ENCODE measurements at regions not wholly inside any gene's neighbourhood (a gene's known extent, or its start where the extent isn't known, plus 50 kb on each side); places are given as distances from the start of the nearest gene placed in this dataset.

DNA sequence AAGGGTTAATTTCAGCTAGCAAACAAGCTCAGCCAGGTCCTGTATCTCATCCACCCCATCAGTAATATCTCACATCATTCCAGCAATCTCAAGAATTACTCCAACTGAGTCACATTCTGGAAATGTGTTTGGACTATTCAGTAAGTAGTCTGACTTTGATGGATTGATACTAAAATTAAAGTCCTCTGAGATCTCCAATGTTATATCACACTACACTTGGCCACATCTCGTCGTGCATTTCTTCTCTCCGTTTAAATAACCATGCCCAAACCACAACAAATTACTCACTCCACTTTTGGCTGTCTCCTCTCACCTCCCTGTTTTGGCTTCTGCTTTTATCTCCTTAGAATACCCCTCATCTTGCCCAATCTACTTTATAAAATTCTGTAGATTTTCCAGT lies 292.2 kb downstream of the PYDC2 start:
- POLR2A ChIA-PET, result no interaction called here
- Histone ChIP-seq H3K4me1 (ENCODE audit: control insufficient read depth, insufficient read depth, low read length) (no peaks in the 10 kb centered on the region), H3K36me3 (ENCODE audit: control insufficient read depth in 2 of 2, insufficient read depth in 1 of 2, low read length in 2 of 2) (no peaks in the 10 kb centered on the region), H3K9me3 (ENCODE audit: control insufficient read depth, insufficient read depth, low read depth, low read length) (no peaks in the 10 kb centered on the region), H3K4me3 (ENCODE audit: low read depth, low read length) (no peak overlapping the region), H3K27ac (ENCODE audit: extremely low read depth, low read depth, low read length) (no peak overlapping the region)
- TF ChIP-seq ZNF341 (tag by site-specific recombination; IDR thresholded peaks at IDR 0.05; ENCODE audit: low read depth) (peak; percentile 41; the same call in 1 of the 2 replicates), ZNF48 (tag by site-specific recombination; IDR thresholded peaks at IDR 0.05) (no peak), ZNF843 (tag by site-specific recombination; IDR thresholded peaks at IDR 0.05) (no peak), ZNF768 (tag by site-specific recombination; IDR thresholded peaks at IDR 0.05) (no peak)
- CTCF ChIA-PET, result no interaction called here

DNA sequence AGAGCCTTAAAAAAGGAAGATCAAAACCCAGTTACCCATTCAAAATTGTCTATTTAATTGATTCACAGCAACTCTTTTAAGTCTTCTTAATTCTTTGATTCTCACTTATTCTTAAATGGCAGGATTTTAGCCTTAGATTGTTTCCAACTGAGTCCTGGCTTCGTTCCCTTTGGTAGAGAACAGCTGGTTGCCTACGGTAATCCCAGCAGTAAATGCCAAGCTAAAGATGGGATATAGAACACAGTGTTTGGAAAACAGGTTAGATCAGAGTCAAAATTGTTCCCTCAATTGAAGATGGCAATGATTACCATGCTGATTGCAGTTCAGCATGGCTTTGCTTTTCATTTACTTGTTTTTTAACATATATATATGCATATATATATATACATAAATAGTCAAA lies 300.9 kb downstream of the PYDC2 start:
- no peaks in the 10 kb centered on the region for H3K36me3 ChIP-seq (ENCODE audit: control insufficient read depth in 2 of 2, insufficient read depth in 1 of 2, low read length in 2 of 2)
- ChIA-PET POLR2A (no interaction called here), CTCF (no interaction called here)
- no peaks in the 10 kb centered on the region for H3K9me3 ChIP-seq (ENCODE audit: control insufficient read depth, insufficient read depth, low read depth, low read length)
- no peak for TF ChIP-seq ZNF654 (tag by site-specific recombination; IDR thresholded peaks at IDR 0.05; ENCODE audit: low read depth)
- TF ChIP-seq ZNF701 (tag by site-specific recombination; IDR thresholded peaks at IDR 0.05), result no peak
- H3K4me3 ChIP-seq (ENCODE audit: low read depth, low read length), result no peak overlapping the region
- H3K27ac ChIP-seq (ENCODE audit: extremely low read depth, low read depth, low read length), result no peak overlapping the region
- H3K4me1 ChIP-seq (ENCODE audit: control insufficient read depth, insufficient read depth, low read length), result no peaks in the 10 kb centered on the region

DNA sequence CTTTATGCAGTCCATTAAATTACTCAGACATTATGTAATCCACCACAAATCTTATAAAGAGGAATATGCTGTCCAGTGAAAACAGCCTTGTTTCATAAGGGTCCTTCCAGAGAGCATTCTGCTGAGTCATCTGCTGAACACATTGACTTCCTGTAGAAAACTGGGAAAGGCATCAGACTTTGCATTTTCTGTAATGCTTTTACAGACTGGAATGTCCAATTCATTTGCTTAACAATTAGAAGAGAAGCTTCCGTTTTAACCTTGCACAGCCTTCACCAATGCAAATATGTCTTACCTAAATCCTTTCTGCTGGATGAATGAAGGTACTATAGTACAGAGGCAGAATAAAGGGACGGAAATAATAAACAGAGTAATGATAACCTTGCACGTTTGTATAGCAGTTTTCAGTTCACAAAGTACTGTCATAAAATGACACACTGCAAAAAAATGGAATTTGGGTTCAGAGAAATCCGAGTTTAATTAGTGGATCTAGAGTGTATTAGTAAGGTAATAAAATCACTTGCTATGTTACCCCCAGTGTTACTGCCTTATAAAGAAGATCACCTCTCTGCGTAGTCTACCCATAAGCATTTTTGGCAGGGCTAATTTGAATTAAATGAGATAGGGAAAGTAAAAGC lies 301.5 kb downstream of the PYDC2 start:
- POLR2A ChIA-PET, result no interaction called here
- Histone ChIP-seq H3K4me1 (ENCODE audit: control insufficient read depth, insufficient read depth, low read length) (no peaks in the 10 kb centered on the region), H3K9me3 (ENCODE audit: control insufficient read depth, insufficient read depth, low read depth, low read length) (no peaks in the 10 kb centered on the region), H3K27ac (ENCODE audit: extremely low read depth, low read depth, low read length) (no peak overlapping the region), H3K36me3 (ENCODE audit: control insufficient read depth in 2 of 2, insufficient read depth in 1 of 2, low read length in 2 of 2) (no peaks in the 10 kb centered on the region), H3K4me3 (ENCODE audit: low read depth, low read length) (no peak overlapping the region)
- CTCF ChIA-PET, result no interaction called here
- TF ChIP-seq GLIS2 (tag by site-specific recombination; IDR thresholded peaks at IDR 0.05) (no peak), ZNF664 (tag by site-specific recombination; IDR thresholded peaks at IDR 0.05) (peak; percentile 23; the same call in 1 of the 2 replicates)
- TF ChIP-seq, protein P1, sequence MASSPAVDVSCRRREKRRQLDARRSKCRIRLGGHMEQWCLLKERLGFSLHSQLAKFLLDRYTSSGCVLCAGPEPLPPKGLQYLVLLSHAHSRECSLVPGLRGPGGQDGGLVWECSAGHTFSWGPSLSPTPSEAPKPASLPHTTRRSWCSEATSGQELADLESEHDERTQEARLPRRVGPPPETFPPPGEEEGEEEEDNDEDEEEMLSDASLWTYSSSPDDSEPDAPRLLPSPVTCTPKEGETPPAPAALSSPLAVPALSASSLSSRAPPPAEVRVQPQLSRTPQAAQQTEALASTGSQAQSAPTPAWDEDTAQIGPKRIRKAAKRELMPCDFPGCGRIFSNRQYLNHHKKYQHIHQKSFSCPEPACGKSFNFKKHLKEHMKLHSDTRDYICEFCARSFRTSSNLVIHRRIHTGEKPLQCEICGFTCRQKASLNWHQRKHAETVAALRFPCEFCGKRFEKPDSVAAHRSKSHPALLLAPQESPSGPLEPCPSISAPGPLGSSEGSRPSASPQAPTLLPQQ (tag by site-specific recombination; IDR thresholded peaks at IDR 0.05), result no peak

DNA sequence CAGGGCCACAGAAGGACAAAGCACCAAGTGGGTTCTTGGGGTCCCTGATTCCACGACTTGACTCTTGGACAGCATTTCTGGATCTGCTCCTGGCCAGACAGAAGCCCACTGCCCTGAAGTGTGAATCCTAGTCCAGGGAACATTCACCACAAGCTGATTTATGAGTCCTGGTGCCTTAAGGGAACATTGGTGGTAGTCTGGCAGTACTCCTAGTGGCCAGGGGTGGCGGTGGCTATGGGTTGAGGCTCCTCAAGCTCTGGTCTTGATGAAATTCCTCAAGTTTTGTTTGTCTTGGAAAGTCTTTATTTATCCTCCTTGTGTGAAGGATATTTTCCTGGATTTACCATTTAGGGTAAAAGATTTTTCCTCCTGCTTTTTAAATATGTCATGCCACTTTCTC lies 307.5 kb downstream of the PYDC2 start:
- Histone ChIP-seq H3K4me3 (ENCODE audit: low read depth, low read length) (no peak overlapping the region), H3K27ac (ENCODE audit: extremely low read depth, low read depth, low read length) (no peak overlapping the region), H3K4me1 (ENCODE audit: control insufficient read depth, insufficient read depth, low read length) (no peaks in the 10 kb centered on the region), H3K9me3 (ENCODE audit: control insufficient read depth, insufficient read depth, low read depth, low read length) (no peaks in the 10 kb centered on the region), H3K36me3 (ENCODE audit: control insufficient read depth in 2 of 2, insufficient read depth in 1 of 2, low read length in 2 of 2) (no peaks in the 10 kb centered on the region)
- ChIA-PET POLR2A (no interaction called here), CTCF (no interaction called here)
- TF ChIP-seq ZSCAN16 (tag by site-specific recombination; IDR thresholded peaks at IDR 0.05), result no peak
- TF ChIP-seq GLIS2 (tag by site-specific recombination; IDR thresholded peaks at IDR 0.05), result no peak
- TF ChIP-seq, protein P2, sequence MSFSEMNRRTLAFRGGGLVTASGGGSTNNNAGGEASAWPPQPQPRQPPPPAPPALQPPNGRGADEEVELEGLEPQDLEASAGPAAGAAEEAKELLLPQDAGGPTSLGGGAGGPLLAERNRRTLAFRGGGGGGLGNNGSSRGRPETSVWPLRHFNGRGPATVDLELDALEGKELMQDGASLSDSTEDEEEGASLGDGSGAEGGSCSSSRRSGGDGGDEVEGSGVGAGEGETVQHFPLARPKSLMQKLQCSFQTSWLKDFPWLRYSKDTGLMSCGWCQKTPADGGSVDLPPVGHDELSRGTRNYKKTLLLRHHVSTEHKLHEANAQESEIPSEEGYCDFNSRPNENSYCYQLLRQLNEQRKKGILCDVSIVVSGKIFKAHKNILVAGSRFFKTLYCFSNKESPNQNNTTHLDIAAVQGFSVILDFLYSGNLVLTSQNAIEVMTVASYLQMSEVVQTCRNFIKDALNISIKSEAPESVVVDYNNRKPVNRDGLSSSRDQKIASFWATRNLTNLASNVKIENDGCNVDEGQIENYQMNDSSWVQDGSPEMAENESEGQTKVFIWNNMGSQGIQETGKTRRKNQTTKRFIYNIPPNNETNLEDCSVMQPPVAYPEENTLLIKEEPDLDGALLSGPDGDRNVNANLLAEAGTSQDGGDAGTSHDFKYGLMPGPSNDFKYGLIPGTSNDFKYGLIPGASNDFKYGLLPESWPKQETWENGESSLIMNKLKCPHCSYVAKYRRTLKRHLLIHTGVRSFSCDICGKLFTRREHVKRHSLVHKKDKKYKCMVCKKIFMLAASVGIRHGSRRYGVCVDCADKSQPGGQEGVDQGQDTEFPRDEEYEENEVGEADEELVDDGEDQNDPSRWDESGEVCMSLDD (tag by site-specific recombination; IDR thresholded peaks at IDR 0.05), result no peak
- no peak for TF ChIP-seq ZFP69B (tag by site-specific recombination; IDR thresholded peaks at IDR 0.05)
- TF ChIP-seq, protein P3, sequence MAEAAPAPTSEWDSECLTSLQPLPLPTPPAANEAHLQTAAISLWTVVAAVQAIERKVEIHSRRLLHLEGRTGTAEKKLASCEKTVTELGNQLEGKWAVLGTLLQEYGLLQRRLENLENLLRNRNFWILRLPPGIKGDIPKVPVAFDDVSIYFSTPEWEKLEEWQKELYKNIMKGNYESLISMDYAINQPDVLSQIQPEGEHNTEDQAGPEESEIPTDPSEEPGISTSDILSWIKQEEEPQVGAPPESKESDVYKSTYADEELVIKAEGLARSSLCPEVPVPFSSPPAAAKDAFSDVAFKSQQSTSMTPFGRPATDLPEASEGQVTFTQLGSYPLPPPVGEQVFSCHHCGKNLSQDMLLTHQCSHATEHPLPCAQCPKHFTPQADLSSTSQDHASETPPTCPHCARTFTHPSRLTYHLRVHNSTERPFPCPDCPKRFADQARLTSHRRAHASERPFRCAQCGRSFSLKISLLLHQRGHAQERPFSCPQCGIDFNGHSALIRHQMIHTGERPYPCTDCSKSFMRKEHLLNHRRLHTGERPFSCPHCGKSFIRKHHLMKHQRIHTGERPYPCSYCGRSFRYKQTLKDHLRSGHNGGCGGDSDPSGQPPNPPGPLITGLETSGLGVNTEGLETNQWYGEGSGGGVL (tag by site-specific recombination; IDR thresholded peaks at IDR 0.05), result no peak
- TF ChIP-seq ZNF23 (tag by site-specific recombination; IDR thresholded peaks at IDR 0.05; ENCODE audit: borderline replicate concordance), result no peak
- no peak for TF ChIP-seq ZNF214 (tag by site-specific recombination; IDR thresholded peaks at IDR 0.05; ENCODE audit: borderline replicate concordance)
- TF ChIP-seq, protein P4, sequence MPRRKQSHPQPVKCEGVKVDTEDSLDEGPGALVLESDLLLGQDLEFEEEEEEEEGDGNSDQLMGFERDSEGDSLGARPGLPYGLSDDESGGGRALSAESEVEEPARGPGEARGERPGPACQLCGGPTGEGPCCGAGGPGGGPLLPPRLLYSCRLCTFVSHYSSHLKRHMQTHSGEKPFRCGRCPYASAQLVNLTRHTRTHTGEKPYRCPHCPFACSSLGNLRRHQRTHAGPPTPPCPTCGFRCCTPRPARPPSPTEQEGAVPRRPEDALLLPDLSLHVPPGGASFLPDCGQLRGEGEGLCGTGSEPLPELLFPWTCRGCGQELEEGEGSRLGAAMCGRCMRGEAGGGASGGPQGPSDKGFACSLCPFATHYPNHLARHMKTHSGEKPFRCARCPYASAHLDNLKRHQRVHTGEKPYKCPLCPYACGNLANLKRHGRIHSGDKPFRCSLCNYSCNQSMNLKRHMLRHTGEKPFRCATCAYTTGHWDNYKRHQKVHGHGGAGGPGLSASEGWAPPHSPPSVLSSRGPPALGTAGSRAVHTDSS (tag by site-specific recombination; IDR thresholded peaks at IDR 0.05), result no peak
- no peak for TF ChIP-seq ZNF274 (IDR thresholded peaks at IDR 0.05; ENCODE audit: low read length)
- no peak for TF ChIP-seq ZNF274 (tag by site-specific recombination; IDR thresholded peaks at IDR 0.05; ENCODE audit: borderline replicate concordance)
- no peak for TF ChIP-seq HOXA7 (CRISPR knock-in tag; IDR thresholded peaks at IDR 0.05; ENCODE audit: borderline replicate concordance)
- no peak for TF ChIP-seq SP3 (tag by site-specific recombination; IDR thresholded peaks at IDR 0.05)

All from HEK293 (cell line).